Karpas-422 (cell line): ENCODE measurements at regions not wholly inside any gene's neighbourhood (a gene's known extent, or its start where the extent isn't known, plus 50 kb on each side); places are given as distances from the start of the nearest gene placed in this dataset.

Experiments
- DNase-seq: peaks from one replicate; pipeline ENCODE4 v3.0.0-alpha.2; 2015
- H2AFZ ChIP-seq: fragments of 200-600 bp; sonication (generic); 2 replicates; pipeline ENCODE4 v1.6.1; 2014; ENCODE audit warnings: antibody characterized with exemption, low read length, mixed read lengths
- H3K27ac ChIP-seq: fragments of 200-600 bp; sonication (generic); 2 replicates; pipeline ENCODE4 v1.5.1; 2014; ENCODE audit warnings: mild to moderate bottlenecking, low read length, moderate library complexity
- H3K27me3 ChIP-seq: fragments of 200-600 bp; sonication (generic); 2 replicates; pipeline ENCODE4 v1.6.1; 2014; ENCODE audit warnings: low read length, mixed read lengths
- H3K36me3 ChIP-seq: fragments of 200-600 bp; sonication (generic); 2 replicates; pipeline ENCODE4 v1.6.1; 2014; ENCODE audit warnings: low read length, mixed read lengths; ENCODE audit not compliant: insufficient read depth
- H3K4me1 ChIP-seq: fragments of 200-600 bp; sonication (generic); 2 replicates; pipeline ENCODE4 v1.6.1; 2014; ENCODE audit warnings: mild to moderate bottlenecking, low read length, mixed read lengths
- H3K4me2 ChIP-seq: fragments of 200-600 bp; sonication (generic); 2 replicates; pipeline ENCODE4 v1.6.1; 2014; ENCODE audit warnings: low read length, low read depth, mild to moderate bottlenecking; ENCODE audit not compliant: poor library complexity, severe bottlenecking
- H3K4me3 ChIP-seq: fragments of 200-600 bp; sonication (generic); 2 replicates; pipeline ENCODE4 v1.5.1; 2014; ENCODE audit warnings: mild to moderate bottlenecking, antibody characterized with exemption, low read length, mixed read lengths
- H3K79me2 ChIP-seq: fragments of 200-600 bp; sonication (generic); 2 replicates; pipeline ENCODE4 v1.6.1; 2014; ENCODE audit warnings: mild to moderate bottlenecking, low read length, mixed read lengths
- H3K9ac ChIP-seq: fragments of 200-600 bp; sonication (generic); 2 replicates; pipeline ENCODE4 v1.6.0; 2014; ENCODE audit warnings: low read length
- H3K9me2 ChIP-seq: fragments of 200-600 bp; sonication (generic), shearing (Covaris generic); replicated peaks from 2 replicates; pipeline ENCODE4 v1.6.0; 2014; ENCODE audit warnings: mild to moderate bottlenecking, low read length, moderate library complexity; ENCODE audit not compliant: insufficient read depth
- H3K9me3 ChIP-seq: fragments of 300-700, 200-600 bp; sonication (generic); 2 replicates; pipeline ENCODE4 v1.6.1; 2014; ENCODE audit warnings: low read length, mixed read lengths
- H4K20me1 ChIP-seq: fragments of 200-600 bp; sonication (generic); 2 replicates; pipeline ENCODE4 v1.6.1; 2014; ENCODE audit warnings: mild to moderate bottlenecking, antibody characterized with exemption, low read length, low read depth; ENCODE audit not compliant: insufficient read depth

DNA sequence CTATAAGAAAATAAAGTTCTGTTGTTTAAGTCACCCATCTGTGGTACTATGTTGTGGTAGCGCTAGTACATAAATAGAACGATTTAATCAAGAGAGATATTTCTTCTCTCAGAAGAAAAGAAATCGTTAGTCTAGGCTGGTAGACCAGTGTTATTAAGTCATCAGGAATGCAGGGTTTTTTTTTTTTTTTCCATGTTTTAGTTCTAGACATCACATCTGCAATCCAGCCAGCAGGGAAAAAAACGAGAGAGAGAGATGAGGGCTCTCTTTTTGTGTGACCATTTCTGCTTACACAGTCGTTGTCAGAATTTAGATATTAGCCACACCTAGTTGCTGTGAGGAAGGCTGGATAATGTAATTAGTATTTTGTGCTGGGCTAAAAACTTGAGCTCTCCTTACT, 417.4 kb downstream of the TMA16 start:
- Histone ChIP-seq H3K9me2 (no peaks in the 10 kb centered on the region), H3K4me1 (no peaks in the 10 kb centered on the region), H3K79me2 (no peaks in the 10 kb centered on the region), H4K20me1 (no peaks in the 10 kb centered on the region), H3K27ac (no peak overlapping the region), H3K4me2 (no peak overlapping the region), H3K4me3 (no peak overlapping the region), H3K27me3 (no peaks in the 10 kb centered on the region), H3K9ac (no peak overlapping the region), H3K36me3 (no peaks in the 10 kb centered on the region), H2AFZ (no peak overlapping the region), H3K9me3 (no peaks in the 10 kb centered on the region)
- no peak for DNase-seq

DNA sequence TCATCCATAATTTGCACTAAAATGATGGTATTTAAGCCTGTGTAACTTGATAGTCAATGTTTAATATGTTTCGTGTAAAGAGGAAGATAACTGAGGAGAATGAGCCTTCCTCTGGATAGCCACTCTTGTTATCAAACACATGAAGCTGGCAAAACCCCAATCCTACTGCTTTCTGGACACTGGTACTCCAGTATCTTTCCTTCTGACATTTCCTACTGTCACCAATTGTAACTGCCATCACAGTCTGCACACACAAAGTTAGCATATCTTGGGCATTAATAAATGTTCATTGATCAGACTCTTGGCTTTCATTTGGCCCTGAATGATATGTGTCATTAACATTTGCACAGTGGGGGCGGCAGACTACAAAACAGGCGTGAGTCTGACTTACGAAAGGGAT, 419.1 kb downstream of the TMA16 start:
- Histone ChIP-seq H3K27ac (no peak overlapping the region), H3K27me3 (no peaks in the 10 kb centered on the region), H3K79me2 (no peaks in the 10 kb centered on the region), H4K20me1 (no peaks in the 10 kb centered on the region), H3K36me3 (no peaks in the 10 kb centered on the region), H3K4me2 (no peak overlapping the region), H3K4me1 (no peaks in the 10 kb centered on the region), H3K9me2 (no peaks in the 10 kb centered on the region), H3K9ac (no peak overlapping the region), H2AFZ (no peak overlapping the region), H3K4me3 (no peak overlapping the region), H3K9me3 (no peaks in the 10 kb centered on the region)
- DNase-seq, result no peak

DNA sequence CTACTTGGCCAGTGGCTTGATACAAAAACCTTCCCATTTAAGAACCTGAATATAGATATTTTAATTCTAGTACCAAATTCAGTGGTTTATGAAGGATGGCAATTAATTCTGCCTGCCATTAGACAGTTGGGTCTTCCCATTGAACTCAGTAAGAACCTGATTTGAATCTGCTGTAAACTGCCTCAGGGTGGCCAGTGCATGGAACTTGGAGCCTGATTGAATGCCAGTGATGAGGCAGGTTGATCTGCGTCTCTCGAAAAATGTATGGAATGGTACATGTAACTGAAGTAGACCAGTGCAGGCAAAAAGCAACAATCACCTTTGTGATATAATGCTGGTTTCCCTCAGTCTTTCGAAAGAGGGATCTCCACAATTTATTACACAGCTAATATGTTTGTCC, 421.4 kb downstream of the TMA16 start:
- no peaks in the 10 kb centered on the region for H3K79me2 ChIP-seq
- no peak for DNase-seq
- no peak overlapping the region for H3K27ac ChIP-seq
- no peak overlapping the region for H3K9ac ChIP-seq
- no peaks in the 10 kb centered on the region for H3K9me3 ChIP-seq
- no peaks in the 10 kb centered on the region for H3K9me2 ChIP-seq
- no peaks in the 10 kb centered on the region for H3K36me3 ChIP-seq
- no peaks in the 10 kb centered on the region for H4K20me1 ChIP-seq
- no peaks in the 10 kb centered on the region for H3K27me3 ChIP-seq
- no peak overlapping the region for H2AFZ ChIP-seq
- H3K4me1 ChIP-seq, result no peaks in the 10 kb centered on the region
- no peak overlapping the region for H3K4me2 ChIP-seq
- no peak overlapping the region for H3K4me3 ChIP-seq

DNA sequence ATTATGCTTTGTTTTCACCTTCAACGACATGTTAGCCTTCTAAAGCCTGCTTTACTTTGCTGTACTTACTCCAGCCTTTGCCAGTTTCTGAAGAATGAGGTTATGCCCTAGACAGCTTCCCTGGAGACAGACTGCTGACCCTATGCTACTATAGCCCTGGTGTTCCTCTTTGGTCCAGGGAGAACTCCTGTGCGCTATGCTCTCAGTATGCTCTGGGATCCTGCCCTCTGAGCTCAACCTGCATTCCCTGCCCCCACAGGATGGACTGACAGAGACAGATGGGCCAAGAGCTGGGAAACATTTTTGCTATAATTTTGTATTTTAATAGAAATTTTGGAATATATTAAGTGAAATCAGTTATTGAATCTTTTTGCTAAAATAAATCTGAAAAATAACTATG, 425.9 kb downstream of the TMA16 start:
- Histone ChIP-seq H3K27me3 (no peaks in the 10 kb centered on the region), H3K36me3 (no peaks in the 10 kb centered on the region), H3K9me3 (no peaks in the 10 kb centered on the region), H3K9ac (no peak overlapping the region), H2AFZ (no peak overlapping the region), H3K4me3 (no peak overlapping the region), H3K4me2 (no peak overlapping the region), H3K27ac (no peak overlapping the region), H3K79me2 (no peaks in the 10 kb centered on the region), H4K20me1 (no peaks in the 10 kb centered on the region), H3K4me1 (no peaks in the 10 kb centered on the region), H3K9me2 (no peaks in the 10 kb centered on the region)
- no peak for DNase-seq

DNA sequence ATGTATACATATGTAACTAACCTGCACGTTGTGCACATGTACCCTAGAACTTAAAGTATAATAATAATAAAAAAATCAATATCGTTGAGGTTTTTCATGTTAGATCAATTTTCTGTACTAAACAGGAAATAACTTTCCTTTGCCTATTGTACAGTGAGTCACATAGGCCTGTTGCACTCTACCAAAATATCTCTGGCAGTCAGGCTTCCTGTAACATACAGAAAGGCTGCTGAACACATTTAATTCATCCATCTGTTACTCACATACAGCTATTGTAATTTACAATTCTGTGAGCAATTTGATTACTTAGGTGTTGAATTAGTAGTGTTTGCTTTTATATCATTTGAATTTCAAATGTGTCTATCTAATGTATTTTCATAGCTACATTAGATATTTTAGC, 427.8 kb downstream of the TMA16 start:
- Histone ChIP-seq H3K4me1 (no peaks in the 10 kb centered on the region), H3K27ac (no peak overlapping the region), H3K9me3 (no peaks in the 10 kb centered on the region), H3K9me2 (no peaks in the 10 kb centered on the region), H3K79me2 (no peaks in the 10 kb centered on the region), H3K27me3 (no peaks in the 10 kb centered on the region), H3K4me2 (no peak overlapping the region), H2AFZ (no peak overlapping the region), H3K4me3 (no peak overlapping the region), H4K20me1 (no peaks in the 10 kb centered on the region), H3K9ac (no peak overlapping the region), H3K36me3 (no peaks in the 10 kb centered on the region)
- no peak for DNase-seq

DNA sequence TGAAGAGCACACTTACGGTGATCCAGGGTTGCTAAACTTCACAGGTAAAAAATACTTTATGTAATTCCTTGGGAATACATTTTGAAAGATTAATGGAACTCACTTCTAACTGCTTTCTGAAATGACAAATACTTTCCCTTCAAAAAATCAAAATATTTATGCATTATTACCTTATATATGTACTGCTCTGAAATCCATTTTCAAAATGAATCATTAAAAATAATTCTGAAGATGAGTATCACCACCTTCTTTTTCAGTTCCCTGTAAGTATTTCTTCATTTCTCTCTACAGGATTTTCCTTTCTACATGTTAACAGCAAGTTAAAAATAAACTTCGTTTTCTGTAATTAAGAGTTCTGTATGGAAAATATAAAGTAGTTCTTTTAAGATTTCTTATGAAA, 428.6 kb downstream of the TMA16 start:
- H3K27ac ChIP-seq, result no peak overlapping the region
- H3K79me2 ChIP-seq, result no peaks in the 10 kb centered on the region

DNA sequence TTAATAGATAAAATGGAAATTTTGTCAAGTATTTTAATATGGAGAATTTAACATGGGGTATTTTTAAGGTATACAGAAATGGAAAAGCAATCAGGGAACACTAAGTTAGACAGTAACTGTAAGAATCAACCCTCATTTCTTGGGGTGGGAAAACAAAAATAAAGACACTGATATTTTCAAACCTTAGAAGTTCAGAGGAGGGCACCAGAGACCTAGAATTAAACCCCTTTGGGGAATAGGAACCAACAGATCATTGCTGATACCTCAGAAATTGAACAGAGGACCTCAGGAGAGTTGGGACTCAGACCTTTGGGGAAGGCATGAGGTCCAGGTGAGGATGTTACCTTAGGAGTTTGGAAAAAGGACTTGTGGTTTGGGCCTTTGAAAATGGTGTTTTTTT, 435.6 kb downstream of the TMA16 start:
- Histone ChIP-seq H3K9ac (no peak overlapping the region), H4K20me1 (no peaks in the 10 kb centered on the region), H2AFZ (no peak overlapping the region), H3K27ac (no peak overlapping the region), H3K79me2 (no peaks in the 10 kb centered on the region), H3K36me3 (no peaks in the 10 kb centered on the region), H3K4me1 (no peaks in the 10 kb centered on the region), H3K9me3 (no peaks in the 10 kb centered on the region), H3K4me3 (no peak overlapping the region), H3K9me2 (no peaks in the 10 kb centered on the region), H3K4me2 (no peak overlapping the region), H3K27me3 (no peaks in the 10 kb centered on the region)
- no peak for DNase-seq

More for the DNA sequence above, 428.6 kb downstream of the TMA16 start:
- no peaks in the 10 kb centered on the region for H3K36me3 ChIP-seq
- DNase-seq, result no peak
- H3K4me2 ChIP-seq, result no peak overlapping the region
- H3K9me2 ChIP-seq, result no peaks in the 10 kb centered on the region
- no peaks in the 10 kb centered on the region for H3K27me3 ChIP-seq
- H3K9me3 ChIP-seq, result no peaks in the 10 kb centered on the region
- no peaks in the 10 kb centered on the region for H4K20me1 ChIP-seq
- no peak overlapping the region for H3K4me3 ChIP-seq
- no peak overlapping the region for H3K9ac ChIP-seq
- H2AFZ ChIP-seq, result no peak overlapping the region
- H3K4me1 ChIP-seq, result no peaks in the 10 kb centered on the region

DNA sequence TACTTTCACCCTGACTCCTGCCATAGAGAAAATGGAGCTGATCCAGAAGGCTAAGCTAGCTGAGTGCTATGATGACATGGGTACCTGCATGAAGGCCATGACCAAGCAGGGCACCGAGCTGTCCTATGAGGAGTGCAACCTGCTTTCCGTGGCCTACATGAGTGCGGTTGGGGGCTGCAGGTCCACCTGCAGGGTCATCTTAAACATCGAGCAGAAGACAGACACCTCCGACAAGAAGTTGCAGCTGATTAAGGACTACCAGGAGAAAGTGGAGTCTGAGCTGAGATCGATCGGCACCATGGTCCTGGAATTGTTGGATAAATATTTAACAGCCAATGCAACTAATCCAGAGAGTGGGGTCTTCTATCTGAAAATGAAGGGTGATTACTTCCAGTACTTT, 438.0 kb downstream of the TMA16 start:
- no peak for DNase-seq

DNA sequence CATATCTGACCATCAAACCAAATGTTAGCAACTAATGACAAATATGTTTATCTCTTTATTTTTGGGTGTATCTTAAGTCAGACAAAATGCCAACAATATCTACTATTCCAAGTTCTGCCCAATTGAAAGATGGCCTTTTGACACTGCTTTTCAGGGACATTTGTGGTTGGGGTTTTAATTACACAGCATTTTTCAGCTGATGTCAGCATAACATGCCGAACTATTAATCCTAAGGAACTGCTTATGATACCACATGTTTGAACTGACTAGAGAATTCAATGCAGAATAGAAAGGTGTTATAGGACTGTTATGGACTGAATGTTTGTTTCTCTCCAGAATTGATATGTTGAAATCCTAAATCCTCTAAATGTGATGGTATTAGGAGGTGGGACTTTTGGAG, 445.1 kb downstream of the TMA16 start:
- Histone ChIP-seq H3K9me3 (no peaks in the 10 kb centered on the region), H3K27ac (no peak overlapping the region), H3K4me1 (no peaks in the 10 kb centered on the region), H3K79me2 (no peaks in the 10 kb centered on the region), H3K9me2 (no peaks in the 10 kb centered on the region), H3K4me3 (no peak overlapping the region), H3K9ac (no peak overlapping the region), H2AFZ (no peak overlapping the region), H3K36me3 (no peaks in the 10 kb centered on the region), H4K20me1 (no peaks in the 10 kb centered on the region), H3K27me3 (no peaks in the 10 kb centered on the region), H3K4me2 (no peak overlapping the region)
- no peak for DNase-seq

More for the DNA sequence above, 438.0 kb downstream of the TMA16 start:
- no peak overlapping the region for H3K9ac ChIP-seq
- H3K27ac ChIP-seq, result no peak overlapping the region
- H3K27me3 ChIP-seq, result no peaks in the 10 kb centered on the region
- no peaks in the 10 kb centered on the region for H4K20me1 ChIP-seq
- no peak overlapping the region for H2AFZ ChIP-seq
- no peak overlapping the region for H3K4me3 ChIP-seq
- H3K79me2 ChIP-seq, result no peaks in the 10 kb centered on the region
- H3K9me3 ChIP-seq, result no peaks in the 10 kb centered on the region
- H3K4me2 ChIP-seq, result no peak overlapping the region
- no peaks in the 10 kb centered on the region for H3K36me3 ChIP-seq
- no peaks in the 10 kb centered on the region for H3K9me2 ChIP-seq
- H3K4me1 ChIP-seq, result no peaks in the 10 kb centered on the region
